Activated T-helper 9 cell treated with anti-CD3 and anti-CD28 coated beads, Interleukin-2, amount 50 U/mL, for 16 hours (primary cell): ENCODE measurements at regions not wholly inside any gene's neighbourhood (a gene's known extent, or its start where the extent isn't known, plus 50 kb on each side); places are given as distances from the start of the nearest gene placed in this dataset.
"Not testable (repeated sequence)": the region's sequence is repeated elsewhere in the genome, so short reads cannot be mapped to it uniquely, and the experiment has no call there.

Experiments used
- DNase-seq: peaks from one replicate; pipeline ENCODE4 v3.0.0-alpha.2; 2020; ENCODE audit warnings: low read depth

DNA sequence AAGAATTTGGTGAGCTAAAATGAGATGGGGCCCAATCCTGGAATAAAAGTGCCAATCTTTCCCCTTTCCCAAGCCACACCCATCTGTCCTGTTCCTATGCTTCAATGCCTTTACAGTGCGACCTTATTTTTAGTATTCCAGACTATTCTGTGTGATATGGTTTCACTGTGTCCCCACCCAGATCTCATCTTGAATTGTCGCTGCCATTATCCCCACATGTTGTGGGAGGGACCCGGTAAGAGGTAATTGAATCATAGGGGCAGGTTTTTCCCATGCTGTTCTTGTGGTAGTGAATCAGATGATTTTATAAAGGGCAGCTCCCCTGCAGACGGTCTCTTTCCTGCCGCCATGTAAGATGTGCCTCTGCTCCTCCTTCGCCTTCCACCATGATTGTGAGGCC lies 129.3 kb upstream of the KIF26B start:
- DNase-seq, result no peak

DNA sequence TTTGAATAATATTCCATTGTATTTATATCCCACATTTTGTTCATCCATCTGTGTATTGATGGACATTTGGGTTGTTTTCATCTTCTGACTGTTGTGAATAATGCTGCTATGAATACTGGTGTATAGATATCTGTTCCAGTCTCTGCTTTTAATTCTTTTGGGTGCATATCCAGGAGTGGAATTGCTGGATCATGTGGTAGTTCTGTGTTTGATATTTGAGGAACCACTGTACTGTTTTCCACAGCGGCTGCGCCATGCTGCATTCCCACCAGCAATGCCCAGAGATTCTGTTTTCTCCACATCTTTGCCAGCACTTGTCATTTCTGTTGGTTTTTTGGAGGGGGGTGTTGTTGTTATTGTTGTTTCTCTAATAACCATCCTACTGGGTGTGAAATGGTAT lies 131.6 kb upstream of the KIF26B start:
- no peak for DNase-seq

DNA sequence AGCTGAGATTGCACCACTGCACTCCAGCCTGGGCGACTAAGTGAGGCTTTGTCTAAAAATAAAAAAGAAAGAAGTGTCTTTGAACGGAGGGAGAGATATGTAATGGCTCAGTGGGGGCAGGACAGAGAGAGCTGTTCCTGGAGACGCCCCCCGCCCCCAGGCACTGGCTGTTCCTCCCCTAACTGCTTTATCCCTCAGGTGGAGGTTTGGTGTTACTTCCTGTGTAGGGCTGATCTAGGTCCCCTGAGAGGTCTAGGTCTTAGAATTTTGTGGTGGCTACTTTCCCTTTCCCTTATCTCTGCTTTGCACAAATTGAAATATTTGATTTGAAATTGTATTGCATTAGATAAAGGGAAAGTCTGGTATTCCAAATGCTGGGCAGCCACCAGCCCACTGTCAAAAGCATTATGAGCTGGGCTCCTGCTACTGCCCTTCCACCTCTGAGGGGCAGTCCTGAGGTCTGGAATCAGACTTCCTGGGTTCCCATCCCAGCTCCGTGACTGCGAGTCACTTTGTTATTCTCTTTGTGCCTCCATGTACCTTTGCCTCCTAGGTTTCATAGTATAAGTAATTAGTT lies 134.8 kb upstream of the KIF26B start:
- no peak for DNase-seq

DNA sequence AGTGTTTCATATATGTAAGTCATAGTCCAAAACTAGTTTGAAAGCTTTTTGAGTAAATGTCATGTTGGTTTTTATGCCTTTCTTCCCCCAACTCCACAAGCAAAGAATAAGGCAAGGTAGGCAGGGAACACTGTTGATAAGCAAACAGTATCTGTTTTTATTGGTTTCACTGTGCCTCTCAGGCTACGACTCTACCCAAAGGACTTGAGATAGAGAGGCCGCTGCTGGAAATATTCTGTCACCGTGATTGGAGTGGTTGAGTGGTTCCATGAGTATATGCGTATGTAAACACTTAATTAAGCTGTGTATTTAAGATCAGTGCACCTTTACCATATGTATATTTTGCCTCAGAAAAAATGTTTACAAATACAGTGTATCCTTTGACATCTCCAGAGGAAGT lies 138.1 kb upstream of the KIF26B start:
- no peak for DNase-seq

DNA sequence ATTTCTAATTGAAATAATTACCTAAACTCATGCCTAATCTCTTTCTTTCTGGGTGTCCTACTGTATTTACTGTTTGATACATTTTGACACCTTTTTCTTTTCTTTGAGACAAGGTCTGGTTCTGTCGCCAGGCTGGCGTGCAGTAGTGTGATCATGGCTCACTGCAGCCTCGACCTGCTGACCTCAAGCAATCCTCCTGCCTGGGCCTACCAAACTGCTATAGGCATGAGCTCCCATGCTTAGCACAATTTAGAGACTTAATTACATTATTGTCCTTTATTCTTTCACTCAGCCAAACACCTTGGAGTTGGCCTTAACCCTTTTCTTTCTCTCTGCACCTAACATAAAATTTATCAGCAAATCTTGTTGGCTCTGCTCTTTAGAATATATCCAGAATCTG lies 139.8 kb upstream of the KIF26B start:
- DNase-seq, result no peak

DNA sequence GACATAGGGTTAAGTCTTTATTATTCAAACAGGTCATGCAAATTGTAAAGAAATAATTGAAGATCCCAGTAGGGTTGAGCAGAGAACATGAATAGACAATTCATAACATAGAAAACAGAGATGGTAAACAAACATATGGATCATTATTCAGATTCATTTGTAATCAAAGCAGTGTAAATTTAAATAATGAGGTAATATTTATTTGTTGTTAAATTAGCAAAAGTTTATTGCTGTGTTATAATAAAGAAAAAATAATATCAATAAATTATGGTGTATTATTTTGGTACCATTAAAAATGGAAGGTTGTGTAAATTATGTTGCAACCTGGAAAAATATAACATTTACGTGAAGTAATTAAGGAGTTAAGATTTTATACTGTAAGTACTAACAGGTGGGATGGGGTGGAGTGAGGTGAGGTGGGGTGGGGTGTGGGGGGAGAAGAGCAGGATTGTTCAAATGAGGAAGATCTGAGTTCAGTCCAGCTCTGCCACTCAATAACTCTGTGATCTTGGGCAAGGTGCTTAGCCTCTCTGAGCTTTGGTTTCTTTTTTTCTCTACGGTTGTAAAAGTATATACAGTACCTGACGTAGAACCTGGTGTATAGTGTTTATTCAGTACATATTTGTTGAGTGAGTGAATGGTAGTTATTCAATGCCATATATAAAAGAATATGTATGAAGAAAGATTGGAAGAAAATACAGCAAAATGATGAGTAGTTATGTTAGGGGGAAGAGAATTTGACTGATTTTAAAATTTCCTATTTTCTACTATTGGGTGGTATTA lies 140.3 kb upstream of the KIF26B start:
- DNase-seq, result no peak

DNA sequence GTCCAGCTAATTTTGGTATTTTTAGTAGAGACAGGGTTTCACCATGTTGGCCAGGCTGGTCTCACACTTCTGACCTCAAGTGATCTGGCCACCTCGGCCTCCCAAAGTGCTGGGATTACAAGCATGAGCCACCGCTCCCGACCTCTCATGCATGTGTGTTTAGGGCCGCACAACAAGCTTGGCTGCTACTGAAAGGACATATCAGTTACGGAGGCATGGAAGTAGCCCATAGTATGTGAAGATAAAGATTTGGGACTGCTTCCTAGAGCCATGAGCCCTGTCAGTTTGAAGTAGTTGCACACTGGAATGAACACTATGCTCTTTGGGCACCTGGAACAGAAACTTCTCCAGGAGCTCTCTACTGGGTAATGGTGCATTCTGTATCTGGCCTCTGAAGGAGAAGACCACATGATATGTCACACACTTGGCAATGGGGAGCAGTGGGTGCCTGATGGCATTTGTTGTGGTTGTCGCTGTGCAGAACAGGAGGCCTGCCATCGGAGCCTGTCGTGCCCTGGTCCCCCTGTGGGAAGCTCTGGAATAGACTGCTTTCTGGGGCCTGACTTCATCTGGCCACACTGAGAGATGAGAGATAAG lies 144.7 kb upstream of the KIF26B start:
- no peak for DNase-seq

DNA sequence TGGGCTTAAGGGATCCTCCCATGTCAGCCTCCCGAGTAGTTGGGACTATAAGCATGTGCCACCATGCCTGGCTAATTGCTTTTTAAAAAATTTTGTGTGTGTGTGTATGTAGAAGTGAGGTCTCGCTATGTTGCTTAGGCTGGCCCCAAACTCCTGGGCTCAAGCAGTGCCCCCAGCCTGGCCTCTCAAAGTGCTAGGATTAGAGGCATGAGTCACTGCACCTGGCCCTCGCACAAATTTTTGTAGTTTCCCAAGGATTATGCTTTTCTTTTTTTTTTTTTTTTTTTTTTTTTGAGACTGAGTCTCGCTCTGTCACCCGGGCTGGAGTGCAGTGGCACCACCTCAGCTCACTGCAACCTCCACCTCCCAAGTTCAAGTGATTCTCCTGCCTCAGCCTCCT lies 144.4 kb upstream of the HNRNPU start:
- DNase-seq, result no peak

DNA sequence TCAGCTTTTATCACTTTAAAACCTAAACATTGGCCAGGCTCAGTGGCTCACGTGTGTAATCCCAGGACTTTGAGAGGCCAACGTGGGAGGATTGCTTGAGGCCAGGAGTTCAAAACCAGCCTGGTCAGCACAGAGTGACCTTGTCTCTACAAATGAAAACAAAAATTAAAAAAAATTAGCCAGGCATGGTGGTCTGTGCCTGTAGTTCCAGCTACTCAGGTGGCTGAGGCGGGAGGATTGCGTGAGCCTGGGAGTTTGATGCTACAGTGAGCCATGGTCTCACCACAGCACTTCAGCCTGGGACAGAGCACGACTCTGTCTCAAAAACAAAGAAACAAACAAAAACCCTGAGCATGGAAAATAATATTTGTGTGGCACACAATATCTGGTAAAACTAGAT lies 143.5 kb upstream of the HNRNPU start:
- no peak for DNase-seq

DNA sequence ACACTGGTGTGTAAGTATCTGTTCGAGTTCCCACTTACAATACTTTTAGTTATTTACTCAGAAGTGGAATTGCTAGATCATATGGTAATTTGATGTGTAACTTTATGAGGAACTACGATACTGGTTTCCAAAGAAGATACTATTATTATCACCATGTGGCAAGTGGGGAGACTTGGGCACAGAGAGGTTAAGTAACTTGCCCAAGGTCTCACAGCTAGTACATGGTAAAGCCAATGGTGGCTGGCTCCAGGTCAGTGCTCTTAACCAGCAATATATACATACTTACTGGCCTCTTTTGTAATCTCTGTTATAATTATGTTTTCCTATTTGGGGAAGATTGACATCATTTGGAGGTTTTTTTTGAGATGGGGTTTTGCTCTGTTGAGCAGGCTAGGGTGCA lies 138.9 kb upstream of the HNRNPU start:
- DNase-seq, result no peak

DNA sequence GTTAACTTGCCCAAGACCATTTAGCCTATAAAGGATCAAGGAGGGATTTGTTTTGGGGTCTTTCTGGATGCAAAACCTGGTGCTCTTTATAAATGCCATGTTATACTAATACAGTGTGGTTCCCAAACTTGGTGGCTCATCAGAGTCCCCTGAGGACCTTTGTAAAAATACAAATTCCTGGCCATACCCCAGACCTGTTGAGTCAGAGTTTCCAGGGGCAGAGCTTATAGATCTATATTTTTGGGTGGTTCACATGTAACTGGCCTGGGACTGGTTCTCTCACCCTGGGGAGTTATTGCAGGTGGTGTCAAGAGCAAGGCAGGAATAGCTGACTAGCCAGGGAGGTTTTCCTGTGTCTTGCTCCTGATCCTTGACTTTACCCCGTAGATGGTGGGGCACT lies 136.9 kb upstream of the HNRNPU start:
- no peak for DNase-seq

DNA sequence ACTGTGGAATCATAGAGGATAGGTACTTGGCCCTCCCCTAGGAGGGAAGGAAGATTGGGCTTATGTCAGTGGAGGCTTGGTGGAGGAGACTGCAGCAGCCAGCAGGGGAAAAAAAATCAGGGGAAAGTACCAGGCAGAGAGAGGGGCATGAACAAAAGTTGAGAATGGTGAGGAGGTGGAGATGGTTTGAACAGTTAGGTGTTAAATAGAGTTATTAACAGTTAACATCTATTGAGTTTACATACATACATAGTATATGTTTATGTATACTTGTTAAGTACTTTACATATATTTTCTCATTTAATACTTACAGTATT lies 136.5 kb upstream of the HNRNPU start:
- DNase-seq, result no peak

DNA sequence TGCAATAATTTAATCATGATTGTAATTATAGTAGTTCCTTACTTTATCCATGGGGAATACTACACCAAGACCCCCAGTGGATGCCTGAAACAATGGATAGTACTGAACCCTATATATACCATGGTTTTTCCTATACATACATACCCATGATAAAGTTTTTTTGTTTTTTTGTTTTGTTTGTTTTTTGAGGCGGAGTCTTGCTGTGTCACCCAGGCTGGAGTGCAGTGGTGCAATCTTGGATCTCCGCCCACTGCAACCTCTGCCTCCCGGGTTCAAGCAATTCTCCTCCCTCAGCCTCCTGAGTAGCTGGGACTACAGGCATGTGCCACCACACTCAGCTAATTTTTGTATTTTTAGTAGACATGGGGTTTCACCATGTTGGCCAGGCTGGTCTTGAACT lies 135.3 kb upstream of the HNRNPU start:
- not testable (repeated sequence) for DNase-seq

DNA sequence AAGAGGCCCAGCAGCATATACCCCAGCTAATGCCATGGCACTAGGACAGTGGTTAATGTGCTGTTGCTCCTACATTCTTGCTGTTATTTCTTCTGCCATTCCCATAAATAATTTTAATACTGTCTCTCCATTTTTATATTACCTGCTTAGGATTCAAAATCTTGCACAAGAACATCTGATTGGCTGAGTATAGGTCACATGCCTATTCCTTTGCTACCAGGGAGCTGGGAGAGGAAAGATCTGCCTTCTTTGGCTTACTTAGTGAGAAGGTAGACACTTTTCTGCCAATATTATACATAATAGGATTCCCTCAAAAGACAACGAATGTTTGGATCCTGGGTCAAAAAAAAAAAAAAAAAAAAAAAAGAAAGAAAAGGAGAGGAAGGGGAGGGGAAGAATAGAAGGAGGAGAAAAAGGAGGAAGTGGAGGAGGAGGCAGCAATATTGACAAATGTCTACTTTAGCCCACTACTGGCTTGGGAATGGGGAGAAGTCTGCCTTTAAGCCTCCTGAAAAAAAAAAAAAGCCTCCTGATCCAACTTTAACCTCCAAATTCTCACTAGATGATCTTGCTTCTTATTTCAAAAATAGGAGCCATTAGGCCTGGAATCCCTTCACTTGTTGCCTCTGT lies 134.5 kb upstream of the HNRNPU start:
- DNase-seq, result no peak

DNA sequence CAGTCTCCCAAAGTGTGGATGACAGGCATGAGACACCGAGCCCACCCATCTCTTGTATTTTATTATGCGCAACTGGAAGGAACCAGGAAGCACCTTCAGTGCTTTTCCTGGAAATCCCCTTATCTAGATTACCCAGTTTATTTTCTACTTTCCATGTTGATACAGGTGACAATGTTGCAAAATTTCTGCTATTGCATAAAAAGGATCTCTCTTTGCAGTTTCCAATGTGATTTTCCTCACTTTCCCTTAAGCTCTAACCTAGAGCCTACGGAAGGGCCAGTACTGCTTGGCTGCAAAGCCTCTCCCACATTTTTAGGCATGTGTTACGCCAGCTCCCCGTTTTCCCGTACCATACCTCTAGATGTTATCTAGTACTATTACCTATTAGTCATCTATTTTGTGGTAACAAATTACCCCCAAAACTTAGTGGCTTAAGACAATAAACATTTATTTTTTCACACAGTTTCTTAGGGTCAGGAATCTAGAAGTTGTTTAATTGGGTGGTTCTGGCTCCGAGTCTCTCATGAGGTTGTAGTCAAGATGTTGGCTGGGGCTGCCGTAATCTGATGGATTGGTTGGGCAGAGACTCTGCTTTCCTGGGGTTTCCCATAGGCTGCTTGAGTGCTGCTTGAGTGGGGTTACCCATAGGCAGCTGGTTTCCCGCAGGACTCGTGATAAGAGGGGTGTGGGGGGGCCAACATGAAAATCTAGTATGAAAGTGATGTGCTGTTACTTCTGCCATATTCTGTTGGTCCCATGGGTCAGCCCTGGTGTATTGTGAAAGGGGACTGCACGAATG lies 131.5 kb upstream of the HNRNPU start:
- no peak for DNase-seq

DNA sequence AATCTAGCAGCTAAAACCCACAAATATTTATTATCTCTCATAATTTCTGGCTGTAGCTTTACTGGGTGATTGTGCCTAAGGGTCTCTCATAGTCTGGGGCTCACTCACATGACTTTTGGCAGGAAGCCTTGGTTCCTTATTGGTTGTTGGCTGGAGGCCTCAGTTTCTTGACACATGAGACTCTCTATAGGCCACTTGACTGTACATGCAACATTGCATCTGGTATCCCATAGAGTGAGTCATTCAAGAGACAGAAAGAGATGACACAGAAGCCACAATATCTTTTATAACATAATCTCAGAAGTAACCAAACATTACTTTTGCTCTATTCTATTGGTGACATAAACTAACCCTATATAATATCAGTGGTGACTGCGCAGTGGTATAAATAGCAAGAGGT lies 128.5 kb upstream of the HNRNPU start:
- DNase-seq, result no peak

DNA sequence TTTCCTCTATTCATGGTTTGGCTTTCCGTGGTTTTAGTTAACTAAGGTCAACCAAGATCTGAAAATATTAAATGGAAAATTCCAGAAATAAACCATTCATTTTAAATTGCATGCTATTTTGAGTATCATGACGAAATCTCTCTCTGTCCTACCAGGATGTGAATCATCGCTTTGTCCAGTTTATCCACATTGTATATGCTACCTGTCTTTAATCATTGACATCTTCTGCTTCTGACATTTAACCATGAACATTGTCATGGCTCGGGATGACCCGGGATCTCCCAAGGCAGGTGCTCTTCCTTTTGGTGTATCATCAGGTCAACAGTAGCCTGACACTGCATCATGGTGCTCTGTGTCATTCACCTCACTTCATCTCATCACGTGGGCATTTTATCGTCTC lies 125.5 kb upstream of the HNRNPU start:
- DNase-seq, result no peak

DNA sequence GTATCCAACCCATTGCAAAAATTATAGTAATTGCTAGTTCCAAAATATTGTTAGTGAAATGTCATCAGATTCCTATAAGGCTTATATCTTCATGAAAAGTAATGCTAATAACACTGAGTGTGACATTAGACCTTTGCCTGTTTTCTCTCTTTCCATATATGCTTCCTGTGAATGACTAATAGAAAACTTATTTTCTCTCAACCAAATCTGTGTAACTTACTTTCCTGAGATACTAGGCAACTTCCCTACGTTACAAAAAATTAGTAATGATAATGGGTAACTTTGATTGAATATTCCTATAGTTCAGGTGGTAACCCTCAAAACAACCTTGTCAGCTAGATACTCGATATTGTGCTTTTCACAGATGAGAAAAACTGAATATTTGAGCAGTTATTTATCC lies 124.2 kb upstream of the HNRNPU start:
- no peak for DNase-seq

DNA sequence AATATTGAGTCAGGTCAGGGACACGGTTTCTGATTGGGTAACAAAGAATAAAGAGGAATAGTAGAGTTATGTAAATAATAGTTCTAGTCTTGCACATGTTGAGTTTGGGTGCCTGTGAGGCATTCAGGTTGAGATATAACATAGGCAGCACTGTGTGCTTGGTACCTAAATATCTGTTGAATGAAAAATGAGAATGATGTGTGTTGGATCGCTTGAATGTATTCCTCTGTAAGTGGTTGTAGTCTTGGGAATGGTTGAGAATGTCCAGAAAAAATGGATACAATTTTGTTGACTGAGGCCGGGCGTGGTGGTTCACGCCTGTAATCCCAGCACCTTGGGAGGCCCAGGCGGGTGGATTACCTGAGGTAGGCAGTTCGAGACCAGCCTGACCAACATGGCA lies 116.3 kb upstream of the HNRNPU start:
- DNase-seq, result no peak

DNA sequence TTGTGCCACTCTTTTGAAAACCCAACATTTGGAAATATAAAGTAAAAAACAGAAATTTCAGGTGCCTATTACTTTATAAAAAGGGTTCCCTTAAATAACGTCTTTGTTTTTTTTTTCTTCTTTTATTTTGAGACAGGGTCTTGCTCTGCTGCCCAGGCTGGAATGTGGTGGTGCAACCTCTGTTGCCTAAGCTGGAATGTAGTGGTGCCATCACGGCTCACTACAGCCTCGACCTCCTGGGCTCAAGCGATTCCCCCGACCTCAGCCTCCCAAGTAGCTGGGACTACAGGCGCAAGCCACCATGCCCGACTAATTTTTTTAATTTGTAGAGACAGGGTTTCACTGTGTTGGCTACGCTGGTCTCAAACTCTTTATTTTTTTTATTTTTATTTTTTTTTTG lies 110.2 kb upstream of the HNRNPU start:
- no peak for DNase-seq

DNA sequence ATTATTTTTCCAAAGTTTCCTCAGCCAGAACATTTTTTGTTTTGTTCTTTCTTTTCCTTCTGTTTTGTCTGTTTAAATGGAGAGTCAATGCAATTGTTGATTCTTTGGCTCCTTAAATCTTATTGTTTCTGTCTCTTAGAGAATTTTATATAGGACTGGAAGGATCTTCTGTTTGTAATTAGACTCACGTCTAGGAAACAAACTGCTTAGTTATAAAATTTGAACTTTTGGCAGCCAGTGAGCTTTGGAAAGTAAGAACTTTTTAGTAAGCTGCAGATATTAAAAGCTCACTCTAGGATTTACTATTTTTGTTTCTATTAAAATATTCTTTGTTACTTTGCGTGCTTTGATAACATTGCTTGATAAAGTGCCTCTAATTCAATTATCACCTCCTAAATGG lies 109.8 kb upstream of the HNRNPU start:
- no peak for DNase-seq

DNA sequence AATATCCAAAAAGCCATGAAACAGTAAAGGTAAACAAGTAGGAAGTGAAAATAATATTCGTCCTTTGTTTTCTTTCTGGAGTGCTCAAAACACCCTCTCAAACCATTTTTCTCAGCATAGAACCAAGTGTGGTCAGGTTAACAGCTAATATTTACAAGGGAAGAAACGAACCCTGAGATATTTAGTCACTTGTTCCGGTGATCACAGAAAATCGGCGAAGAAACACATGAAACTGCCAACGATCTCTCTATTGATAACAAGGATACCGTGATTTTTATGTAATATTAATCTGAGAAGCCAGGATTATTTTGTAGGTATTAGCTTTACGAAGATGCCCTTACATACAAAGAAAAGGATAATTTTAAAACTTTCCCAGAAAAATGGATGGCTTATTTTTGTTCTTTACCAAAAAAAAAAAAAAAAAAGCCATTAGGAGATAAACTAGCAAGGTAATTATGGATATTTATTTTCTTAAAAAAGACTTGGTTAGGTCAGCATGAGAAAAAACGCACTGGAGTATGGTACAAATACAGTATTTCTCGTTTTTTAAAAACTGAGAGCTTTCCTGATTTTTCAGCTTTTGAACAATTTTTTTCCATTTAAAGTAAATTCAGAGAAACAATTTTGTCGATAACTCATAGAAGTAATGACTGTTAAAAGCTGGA lies 107.3 kb upstream of the HNRNPU start:
- DNase-seq, result no peak
